ENCODE measurements at regions not wholly inside any gene's neighbourhood (a gene's known extent, or its start where the extent isn't known, plus 50 kb on each side); places are given as distances from the start of the nearest gene placed in this dataset.

GRCh38 chr1:164905869-164906268 is 346.9 kb downstream of the PBX1 start:
- intact Hi-C loops (cut with micrococcal nuclease): no loop called here
- no peak for DNase-seq (ENCODE audit: low spot score)
- no peaks in the 10 kb centered on the region for H3K27me3 Mint-ChIP-seq (ENCODE audit: low read depth)

GRCh38 chr1:164902491-164902890 is 343.5 kb downstream of the PBX1 start:
- no peaks in the 10 kb centered on the region for H3K27me3 Mint-ChIP-seq (ENCODE audit: low read depth)
- intact Hi-C loops (cut with micrococcal nuclease): no loop called here
- peaks cover under 1% of the 10 kb centered on the region for H3K4me1 Mint-ChIP-seq (ENCODE audit: low read depth)
- H3K36me3 Mint-ChIP-seq (ENCODE audit: low read depth): no peaks in the 10 kb centered on the region
- no peak for DNase-seq (ENCODE audit: low spot score)
- no peaks in the 10 kb centered on the region for H3K9me3 Mint-ChIP-seq
- no peak overlapping the region for H3K4me3 Mint-ChIP-seq (ENCODE audit: low read depth)
- H3K27ac Mint-ChIP-seq: no peak overlapping the region

More at GRCh38 chr1:164905869-164906268, 346.9 kb downstream of the PBX1 start:
- Mint-ChIP-seq H3K4me1 (ENCODE audit: low read depth) (peaks cover 4% of the 10 kb centered on the region), H3K27ac (no peak overlapping the region), H3K36me3 (ENCODE audit: low read depth) (no peaks in the 10 kb centered on the region), H3K4me3 (ENCODE audit: low read depth) (no peak overlapping the region), H3K9me3 (no peaks in the 10 kb centered on the region)

Measured in activated T-helper 2 cell treated with anti-CD3 and anti-CD28 coated beads, Interferon-gamma antibody, Interleukin-2, Interleukin-4, amounts not matched to agents 10 μg/mL and 5 μg/mL and 100 μg/mL, durations not matched to agents 14 hours and 24 hours and 36 hours (primary cell).